GM21447 (cell line): ENCODE measurements at regions not wholly inside any gene's neighbourhood (a gene's known extent, or its start where the extent isn't known, plus 50 kb on each side); places are given as distances from the start of the nearest gene placed in this dataset.

Experiments
- ATAC-seq: cut with Tn5 transposase; IDR thresholded peaks from one replicate; pipeline ENCODE4 v1.9.1; 2021; ENCODE audit not compliant: unreplicated experiment

GRCh38 chr9:84170521-84171141 is 169.9 kb downstream of the SLC28A3 start:
- no peak for ATAC-seq

GRCh38 chr9:84173961-84174360 is 166.6 kb downstream of the SLC28A3 start:
- no peak for ATAC-seq

GRCh38 chr9:84174486-84174885 is 166.1 kb downstream of the SLC28A3 start:
- no peak for ATAC-seq

- no peak for ATAC-seq
Observed at GRCh38 chr9:84177407-84177806, 163.2 kb downstream of the SLC28A3 start.

GRCh38 chr9:84179531-84179930 is 161.0 kb downstream of the SLC28A3 start:
- ATAC-seq: no peak

GRCh38 chr9:84187090-84187489 is 153.5 kb downstream of the SLC28A3 start:
- ATAC-seq: no peak

GRCh38 chr9:84189904-84190303 is 150.7 kb downstream of the SLC28A3 start:
- no peak for ATAC-seq

GRCh38 chr9:84190411-84190810 is 150.1 kb downstream of the SLC28A3 start:
- no peak for ATAC-seq

- no peak for ATAC-seq
Observed at GRCh38 chr9:84206801-84207370, 133.7 kb downstream of the SLC28A3 start.

GRCh38 chr9:84207491-84207951 is 133.0 kb downstream of the SLC28A3 start:
- ATAC-seq: no peak

GRCh38 chr9:84212246-84212645 is 128.3 kb downstream of the SLC28A3 start:
- ATAC-seq: no peak

- no peak for ATAC-seq
Observed at GRCh38 chr9:84212982-84213381, 127.6 kb downstream of the SLC28A3 start.

- no peak for ATAC-seq
Observed at GRCh38 chr9:84216151-84216550, 124.4 kb downstream of the SLC28A3 start.

GRCh38 chr9:84218322-84218721 is 122.2 kb downstream of the SLC28A3 start:
- no peak for ATAC-seq

- ATAC-seq: no peak
Observed at GRCh38 chr9:84224246-84224645, 116.3 kb downstream of the SLC28A3 start.
